HG02759 (cell line): ENCODE measurements at regions not wholly inside any gene's neighbourhood (a gene's known extent, or its start where the extent isn't known, plus 50 kb on each side); places are given as distances from the start of the nearest gene placed in this dataset.
"Not testable (repeated sequence)": the region's sequence is repeated elsewhere in the genome, so short reads cannot be mapped to it uniquely, and the experiment has no call there.

Experiments used
- ATAC-seq: cut with Tn5 transposase; IDR thresholded peaks from one replicate; pipeline ENCODE4 v1.9.1; 2021; ENCODE audit warnings: mild to moderate bottlenecking, moderate library complexity; ENCODE audit not compliant: unreplicated experiment

- no peak for ATAC-seq
These were observed 227.4 kb upstream of the AZI2 start for GRCh38 chr3:28575746-28576613.

GRCh38 chr3:28576614-28577200 is 228.1 kb upstream of the AZI2 start:
- ATAC-seq = no peak

DNA sequence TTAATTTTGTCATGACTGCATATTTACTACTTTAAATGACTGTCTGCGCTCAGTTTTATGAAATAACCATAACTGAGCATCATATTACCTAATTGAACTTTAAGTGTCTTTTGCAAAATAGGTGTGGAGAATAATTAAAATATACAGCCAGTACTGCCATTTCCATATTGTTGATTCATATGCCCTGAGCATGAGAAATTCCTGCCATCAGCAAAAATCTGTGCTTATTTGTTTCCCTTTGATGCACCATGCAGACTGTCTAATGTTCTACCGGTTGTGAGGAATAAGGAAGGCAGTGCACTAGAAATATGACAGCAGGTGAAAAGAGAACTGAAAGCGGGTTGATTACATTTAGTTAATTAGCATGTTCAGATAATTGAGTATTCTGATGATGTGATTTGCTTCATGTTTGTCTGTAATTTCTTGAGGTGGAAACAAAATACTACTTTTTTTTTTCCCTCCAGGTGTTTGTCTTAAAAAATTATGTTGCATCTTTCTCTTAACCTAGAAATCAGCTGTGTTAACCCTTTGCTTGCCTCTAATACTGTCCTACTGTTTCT is 229.4 kb upstream of the AZI2 start:
- ATAC-seq = no peak

GRCh38 chr3:28586325-28586724 is 237.7 kb upstream of the AZI2 start:
- ATAC-seq = peak; percentile 67

GRCh38 chr3:28587723-28588122 is 239.1 kb upstream of the AZI2 start:
- ATAC-seq = no peak

DNA sequence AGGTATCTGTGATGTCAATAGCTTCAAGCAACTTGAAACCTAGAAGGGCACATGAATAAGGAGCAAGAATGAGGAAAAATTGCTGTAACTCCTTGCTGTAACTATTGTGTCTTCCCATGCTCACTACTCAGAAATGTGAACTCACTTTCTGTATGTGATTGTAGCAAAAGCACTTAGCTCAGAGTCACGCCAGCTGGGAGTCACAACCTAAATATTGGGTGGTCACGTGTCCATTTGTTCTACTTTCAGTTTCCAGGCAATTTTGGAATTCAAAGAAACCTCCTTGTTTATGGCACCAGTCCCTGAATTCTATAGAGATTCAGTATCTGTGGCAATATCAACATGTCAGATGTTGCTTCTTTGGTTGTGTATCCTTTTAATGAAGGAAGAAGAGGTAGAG is 241.6 kb upstream of the AZI2 start:
- no peak for ATAC-seq

DNA sequence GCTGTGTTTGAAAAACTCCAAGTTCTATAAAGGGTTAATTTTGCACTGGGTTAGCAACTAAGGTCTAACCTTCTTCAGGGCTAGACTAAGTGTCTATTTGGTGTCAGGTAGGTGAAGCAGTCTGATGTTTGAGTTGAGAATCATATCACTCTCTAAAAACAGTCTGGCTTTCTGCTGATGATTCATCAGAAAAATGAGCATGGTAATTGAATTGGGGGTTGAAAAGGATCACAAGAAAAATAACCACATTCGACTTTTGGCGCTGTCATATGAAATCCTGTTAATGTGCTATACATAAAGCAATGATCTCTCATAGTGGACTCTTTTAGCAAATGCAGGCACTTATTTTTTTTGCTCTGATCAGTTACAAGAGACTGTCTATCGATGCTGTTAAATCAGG is 242.2 kb upstream of the AZI2 start:
- ATAC-seq = no peak

- ATAC-seq = no peak
These were observed 246.7 kb upstream of the AZI2 start for GRCh38 chr3:28595372-28595771.

DNA sequence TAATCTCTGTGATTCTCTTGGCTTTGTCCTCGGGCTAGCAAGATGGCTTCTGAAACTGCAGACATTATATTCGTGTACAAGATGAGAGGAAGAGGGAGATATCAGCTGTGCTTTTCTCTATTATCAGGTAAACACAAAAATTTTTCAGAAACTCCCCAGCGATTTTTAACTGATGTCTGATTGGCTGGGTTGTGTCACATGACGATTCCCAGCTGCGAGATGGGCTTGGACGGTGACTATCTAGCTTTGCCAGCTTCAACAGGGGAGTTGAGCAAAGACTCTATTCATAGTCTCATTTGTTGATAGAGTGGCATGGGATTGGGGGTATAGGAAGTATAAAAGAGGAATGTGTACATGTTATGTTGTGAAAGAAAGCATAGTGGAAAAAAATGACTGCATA is 248.8 kb upstream of the AZI2 start:
- ATAC-seq = no peak

DNA sequence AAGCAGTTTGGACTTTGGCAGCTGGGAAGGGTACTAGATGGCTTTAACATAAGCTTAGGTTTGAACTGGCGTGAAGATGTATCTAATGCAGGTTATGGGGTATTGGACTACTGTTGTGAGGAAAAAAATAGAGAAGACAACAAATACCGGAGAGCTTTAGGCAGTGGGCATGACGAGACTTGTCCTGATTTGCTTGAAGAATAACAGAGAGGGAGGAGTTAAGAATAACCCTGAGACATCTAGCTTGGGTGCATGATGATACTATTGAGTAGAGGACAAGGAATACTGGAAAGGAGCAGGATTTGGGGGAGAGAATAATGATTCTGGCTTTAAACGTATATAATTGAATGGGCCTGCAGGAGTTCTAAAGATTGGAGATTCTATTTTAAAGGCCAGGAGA is 249.5 kb upstream of the AZI2 start:
- ATAC-seq = no peak

DNA sequence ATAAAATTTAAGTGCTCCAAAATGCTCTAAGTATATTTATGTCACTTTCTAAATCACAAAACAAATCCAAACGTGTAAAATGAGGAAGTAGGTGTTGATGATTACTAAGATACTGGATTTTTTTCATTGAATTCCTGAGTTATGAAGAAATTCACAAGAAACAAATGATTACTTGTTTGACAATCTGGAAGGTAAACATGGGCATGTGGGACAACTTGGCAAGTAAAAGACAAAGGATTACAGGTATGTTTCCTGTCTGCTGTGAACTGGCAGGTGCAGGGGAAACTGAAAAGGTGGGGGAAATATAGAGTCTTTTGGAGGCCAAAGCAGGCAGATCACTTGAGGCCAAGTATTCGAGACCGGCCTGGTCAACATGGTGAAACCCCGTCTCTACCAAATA is 252.7 kb upstream of the AZI2 start:
- ATAC-seq = no peak

- no peak for ATAC-seq
These were observed 257.7 kb upstream of the AZI2 start for GRCh38 chr3:28606283-28606682.

DNA sequence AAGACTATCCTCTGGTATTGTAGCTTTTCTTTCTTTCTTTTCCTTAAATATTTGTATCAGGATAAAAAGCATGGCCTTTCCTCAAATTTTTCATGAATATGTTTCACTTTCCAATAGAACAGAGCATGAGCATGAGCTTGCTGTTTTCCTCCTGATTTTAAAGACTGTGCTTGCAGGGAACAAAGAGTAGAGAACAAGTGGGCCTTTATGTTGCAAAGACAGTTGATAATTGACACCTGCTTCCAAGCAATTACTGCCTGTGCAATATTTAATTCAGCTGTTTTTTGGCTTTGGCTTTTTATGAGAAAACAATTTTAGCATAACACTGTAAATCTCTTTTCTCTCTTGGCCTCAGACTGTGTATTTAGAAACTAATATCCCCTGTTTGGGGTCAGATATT is 263.6 kb upstream of the AZI2 start:
- ATAC-seq = no peak

- ATAC-seq = no peak
These were observed 265.0 kb upstream of the AZI2 start for GRCh38 chr3:28613511-28614106.

GRCh38 chr3:28615071-28615470 is 266.4 kb upstream of the AZI2 start:
- ATAC-seq = no peak

GRCh38 chr3:28615971-28616370 is 267.3 kb upstream of the AZI2 start:
- ATAC-seq = no peak

GRCh38 chr3:28617821-28618220 is 269.2 kb upstream of the AZI2 start:
- no peak for ATAC-seq

GRCh38 chr3:28623106-28623505 is 274.5 kb upstream of the AZI2 start:
- ATAC-seq = no peak

- ATAC-seq = no peak
These were observed 275.5 kb upstream of the AZI2 start for GRCh38 chr3:28624084-28624483.

GRCh38 chr3:28627843-28628242 is 279.2 kb upstream of the AZI2 start:
- not testable (repeated sequence) for ATAC-seq

GRCh38 chr3:28634019-28634418 is 285.4 kb upstream of the AZI2 start:
- ATAC-seq = no peak

- ATAC-seq = no peak
These were observed 289.1 kb upstream of the AZI2 start for GRCh38 chr3:28637742-28638141.
